ENCODE measurements at regions not wholly inside any gene's neighbourhood (a gene's known extent, or its start where the extent isn't known, plus 50 kb on each side); places are given as distances from the start of the nearest gene placed in this dataset.

GRCh38 chr3:86867982-86868381 is 123.0 kb downstream of the VGLL3 start:
- no peak for DNase-seq (ENCODE audit: low spot score)
- Histone ChIP-seq H3K4me1 (ENCODE audit: control insufficient read depth in 4 of 4, insufficient read depth in 4 of 4, low read length in 3 of 4) (no peaks in the 10 kb centered on the region), H3K27ac (ENCODE audit: low read depth in 1 of 2, low read length in 2 of 2) (no peak overlapping the region), H3K27me3 (ENCODE audit: control insufficient read depth in 4 of 4, insufficient read depth in 4 of 4, low read length in 3 of 4) (peaks cover 0 to 3% (median 0%) of the 10 kb centered on the region in 4 donors), H3K36me3 (ENCODE audit: control insufficient read depth in 4 of 4, insufficient read depth in 3 of 4, low read depth in 1 of 4, low read length in 3 of 4) (no peaks in the 10 kb centered on the region), H3K9ac (ENCODE audit: low read depth in 1 of 2, low read length in 2 of 2) (no peak overlapping the region), H3K4me3 (ENCODE audit: low read depth in 1 of 3, low read length in 3 of 3) (no peak overlapping the region), H3K9me3 (ENCODE audit: control insufficient read depth in 4 of 4, low read length in 3 of 4) (no peaks in the 10 kb centered on the region)
- 57% methylated on average over 2 of the region's 2 CpGs for WGBS
- TF ChIP-seq TAF1 (conservative IDR thresholded peaks at IDR 0.05) (no peak), NR2F2 (IDR thresholded peaks at IDR 0.05) (no peak), SP1 (IDR thresholded peaks at IDR 0.05) (no peak), YY1 (IDR thresholded peaks at IDR 0.05) (no peak), HNF4G (IDR thresholded peaks at IDR 0.05) (no peak), EGR1 (IDR thresholded peaks at IDR 0.05; ENCODE audit: low read depth in 2 of 2) (no peak), RAD21 (IDR thresholded peaks at IDR 0.05) (no peak), ZBTB33 (IDR thresholded peaks at IDR 0.05) (no peak), JUND (IDR thresholded peaks at IDR 0.05) (no peak), REST (IDR thresholded peaks at IDR 0.05) (no peak), GABPA (IDR thresholded peaks at IDR 0.05 in 1 of 2, conservative IDR thresholded peaks at IDR 0.05 in 1 of 2) (no peak), ATF3 (IDR thresholded peaks at IDR 0.05) (no peak), HNF4A (conservative IDR thresholded peaks at IDR 0.05) (no peak), FOXA1 (IDR thresholded peaks at IDR 0.05) (no peak), RXRA (IDR thresholded peaks at IDR 0.05) (no peak), CTCF (IDR thresholded peaks at IDR 0.05; ENCODE audit: low read depth, low read length, missing input control) (no peak), FOXA2 (IDR thresholded peaks at IDR 0.05) (no peak), MAX (IDR thresholded peaks at IDR 0.05) (no peak)
